GM10248 (cell line): ENCODE measurements at regions not wholly inside any gene's neighbourhood (a gene's known extent, or its start where the extent isn't known, plus 50 kb on each side); places are given as distances from the start of the nearest gene placed in this dataset.

Experiments used
- CTCF ChIA-PET: fragments of 300-600 bp; sonication (Branson Sonifier 250); formaldehyde crosslinking; extraction: SDS; loops from one replicate; lab custom pipeline; 2021; ENCODE audit warnings: antibody characterized with exemption; lab: Yijun Ruan, JAX
- POLR2A ChIA-PET: fragments of 350-650 bp; sonication (Branson Sonifier 250); formaldehyde crosslinking; extraction: SDS; loops from one replicate; lab custom pipeline; 2020; ENCODE audit warnings: antibody characterized with exemption; lab: Yijun Ruan, JAX
- DNase-seq: peaks from one replicate; pipeline ENCODE4 v3.0.0; 2012; ENCODE audit errors: extremely low spot score
- TF ChIP-seq, protein P1 (sequence below): IDR thresholded peaks from 2 replicates; pipeline ENCODE4 v1.5.1; 2012; ENCODE audit warnings: mild to moderate bottlenecking, low read depth; ENCODE audit errors: extremely low read depth, missing control alignments, control extremely low read depth

DNA sequence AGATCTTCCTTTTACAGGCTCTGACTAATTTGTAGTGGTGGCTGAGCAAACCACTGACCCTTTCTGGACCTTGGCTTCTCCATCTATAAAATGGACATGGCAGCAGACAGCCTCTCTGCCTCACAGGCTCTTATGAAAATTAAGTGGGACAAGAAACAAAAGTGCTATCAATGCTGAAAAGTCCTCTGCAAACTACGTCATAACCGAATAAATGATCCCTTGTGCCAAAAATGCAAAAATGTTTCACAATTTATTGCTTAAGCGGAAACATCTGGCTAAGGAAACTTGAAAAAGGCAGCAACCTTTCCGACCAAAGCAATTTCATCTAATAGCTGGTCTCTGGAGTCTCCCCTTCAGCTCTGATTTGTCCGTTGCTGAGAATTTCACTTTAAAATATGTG, 108.5 kb upstream of the PLXNC1 start:
- ChIA-PET POLR2A (no interaction called here), CTCF (no interaction called here)
- DNase-seq: no peak
- TF ChIP-seq, protein P1, sequence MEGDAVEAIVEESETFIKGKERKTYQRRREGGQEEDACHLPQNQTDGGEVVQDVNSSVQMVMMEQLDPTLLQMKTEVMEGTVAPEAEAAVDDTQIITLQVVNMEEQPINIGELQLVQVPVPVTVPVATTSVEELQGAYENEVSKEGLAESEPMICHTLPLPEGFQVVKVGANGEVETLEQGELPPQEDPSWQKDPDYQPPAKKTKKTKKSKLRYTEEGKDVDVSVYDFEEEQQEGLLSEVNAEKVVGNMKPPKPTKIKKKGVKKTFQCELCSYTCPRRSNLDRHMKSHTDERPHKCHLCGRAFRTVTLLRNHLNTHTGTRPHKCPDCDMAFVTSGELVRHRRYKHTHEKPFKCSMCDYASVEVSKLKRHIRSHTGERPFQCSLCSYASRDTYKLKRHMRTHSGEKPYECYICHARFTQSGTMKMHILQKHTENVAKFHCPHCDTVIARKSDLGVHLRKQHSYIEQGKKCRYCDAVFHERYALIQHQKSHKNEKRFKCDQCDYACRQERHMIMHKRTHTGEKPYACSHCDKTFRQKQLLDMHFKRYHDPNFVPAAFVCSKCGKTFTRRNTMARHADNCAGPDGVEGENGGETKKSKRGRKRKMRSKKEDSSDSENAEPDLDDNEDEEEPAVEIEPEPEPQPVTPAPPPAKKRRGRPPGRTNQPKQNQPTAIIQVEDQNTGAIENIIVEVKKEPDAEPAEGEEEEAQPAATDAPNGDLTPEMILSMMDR: no peak

DNA sequence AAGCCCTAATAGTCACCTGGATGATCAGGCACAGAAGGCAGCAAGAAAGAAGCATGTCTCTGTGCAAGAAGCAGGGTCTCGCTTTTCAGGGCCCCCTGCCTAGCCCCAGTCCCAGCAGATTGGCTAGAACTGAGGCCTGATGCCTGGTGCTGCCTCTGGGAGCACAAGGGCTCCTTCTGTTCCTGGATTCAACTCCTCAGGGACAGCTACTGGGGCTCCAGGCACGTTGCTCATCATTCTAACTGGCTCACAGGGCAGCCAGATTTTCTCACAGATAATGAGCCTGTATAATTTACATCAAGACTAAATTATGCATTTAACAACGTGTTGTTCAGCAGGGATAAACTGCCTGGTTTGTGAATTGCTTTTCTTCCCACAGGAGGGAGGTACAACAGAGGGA, 106.5 kb upstream of the PLXNC1 start:
- TF ChIP-seq, protein P1: no peak
- ChIA-PET POLR2A (no interaction called here), CTCF (no interaction called here)
- DNase-seq: no peak

DNA sequence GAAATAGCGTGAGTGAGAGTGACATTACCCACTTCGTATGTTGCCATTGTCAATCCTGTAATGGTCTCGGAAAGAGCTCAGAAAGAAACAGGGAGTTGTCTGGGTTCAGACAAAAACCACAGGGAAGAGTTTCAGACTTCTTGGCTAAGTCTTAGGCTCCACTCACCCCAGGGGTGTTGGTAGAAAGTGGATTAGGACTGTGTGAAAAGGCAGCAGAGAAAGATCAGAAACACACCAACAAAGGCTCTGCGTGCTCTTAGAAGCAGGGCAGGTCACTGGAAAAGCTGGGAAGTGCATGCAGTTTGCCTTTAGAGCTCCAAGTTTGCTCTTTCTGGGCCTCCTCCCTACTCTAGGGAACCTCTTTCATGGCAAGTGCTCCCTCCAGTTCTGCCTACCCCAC, 106.1 kb upstream of the PLXNC1 start:
- ChIA-PET POLR2A (no interaction called here), CTCF (no interaction called here)
- TF ChIP-seq, protein P1: no peak
- DNase-seq: no peak

DNA sequence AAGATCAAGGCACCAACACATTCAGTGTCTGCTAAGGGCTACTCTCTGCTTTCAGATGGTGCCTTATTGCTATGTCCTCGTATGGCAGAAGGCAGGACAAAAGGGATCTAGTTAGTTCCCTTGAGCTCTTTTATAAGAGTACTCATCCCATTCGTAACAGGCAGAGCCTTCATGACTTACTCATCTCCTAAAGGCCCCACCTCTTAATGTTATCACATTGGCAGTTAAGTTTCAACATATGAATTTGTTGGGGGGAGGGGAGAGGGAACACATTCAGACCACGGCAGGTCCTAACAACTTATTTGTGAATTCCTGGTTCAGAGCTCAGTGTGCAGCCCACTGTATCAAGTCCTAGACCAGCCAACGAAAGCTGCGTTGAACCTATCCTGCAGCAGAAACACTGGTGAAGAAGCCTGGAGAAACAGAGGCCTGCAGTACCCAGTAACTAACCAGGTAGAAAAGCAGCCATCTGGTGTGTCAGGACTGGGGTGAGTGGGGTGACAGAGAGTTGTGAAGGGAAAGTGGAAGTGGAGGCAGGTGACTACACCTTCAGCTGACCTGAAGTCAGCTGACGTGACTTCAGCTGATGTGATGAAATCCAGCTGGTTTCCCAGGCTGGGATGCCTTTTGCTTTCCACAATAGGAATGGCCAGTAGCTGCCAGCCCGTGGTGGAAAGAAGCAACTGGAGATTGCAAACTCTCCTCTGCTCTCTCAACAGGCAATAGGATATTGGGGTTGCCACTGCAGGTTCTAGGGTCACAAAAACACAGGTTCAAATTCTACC, 101.6 kb upstream of the PLXNC1 start:
- no peak for DNase-seq
- CTCF ChIA-PET: interaction anchor here (1.0 to 1.7 kb wide), 3 partner anchors 9 to 18 kb away, joined by 3 to 4 read pairs (median 3); no protein-coding TSS in a partner anchor

DNA sequence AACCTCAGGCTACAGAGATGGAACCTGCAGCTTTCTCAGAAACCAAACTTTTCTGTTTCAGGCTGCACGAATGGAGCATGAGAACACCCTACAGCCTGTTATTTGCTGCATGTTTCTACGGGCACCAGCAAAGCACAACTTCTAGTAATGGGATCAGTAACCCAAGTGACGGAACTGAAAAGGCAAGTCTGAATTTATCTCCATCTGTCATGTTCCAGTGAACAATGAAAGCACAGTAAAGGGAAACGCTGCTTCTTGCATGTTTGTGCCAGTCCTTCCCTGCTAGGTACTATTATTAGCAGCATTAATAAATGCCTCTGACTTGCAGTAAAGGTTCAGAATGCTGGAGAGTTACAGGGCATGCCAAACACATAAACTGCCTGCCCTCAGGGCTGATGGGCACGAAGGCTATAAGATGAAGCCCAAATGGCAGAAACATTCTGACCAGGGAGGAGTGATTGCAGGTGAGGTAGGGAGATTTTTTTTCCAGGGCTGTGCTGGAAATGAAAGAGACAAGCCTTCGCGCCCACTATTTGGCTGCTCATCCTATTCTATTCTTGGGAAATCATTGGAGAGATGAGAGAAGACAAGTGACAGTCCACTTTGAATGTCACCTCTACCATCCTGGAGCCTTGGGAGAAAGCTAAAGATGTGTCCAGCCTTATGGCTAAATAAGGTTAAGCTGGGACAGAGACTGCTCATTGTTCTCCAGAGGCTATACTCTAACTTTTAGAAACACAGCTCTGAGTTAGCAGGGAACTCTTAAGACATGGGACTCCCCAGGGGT, 100.4 kb upstream of the PLXNC1 start:
- no peak for DNase-seq
- POLR2A ChIA-PET: interaction anchor here (0.5 kb wide), 1 partner anchor 125 kb away, joined by 3 read pairs; no protein-coding TSS in a partner anchor
- TF ChIP-seq, protein P1: no peak
- CTCF ChIA-PET: interaction anchor here (1.1 to 1.7 kb wide), 2 partner anchors 11 to 17 kb away, joined by 3 to 4 read pairs; no protein-coding TSS in a partner anchor

More for the DNA sequence above, 101.6 kb upstream of the PLXNC1 start:
- TF ChIP-seq, protein P1: no peak
- POLR2A ChIA-PET: no interaction called here

DNA sequence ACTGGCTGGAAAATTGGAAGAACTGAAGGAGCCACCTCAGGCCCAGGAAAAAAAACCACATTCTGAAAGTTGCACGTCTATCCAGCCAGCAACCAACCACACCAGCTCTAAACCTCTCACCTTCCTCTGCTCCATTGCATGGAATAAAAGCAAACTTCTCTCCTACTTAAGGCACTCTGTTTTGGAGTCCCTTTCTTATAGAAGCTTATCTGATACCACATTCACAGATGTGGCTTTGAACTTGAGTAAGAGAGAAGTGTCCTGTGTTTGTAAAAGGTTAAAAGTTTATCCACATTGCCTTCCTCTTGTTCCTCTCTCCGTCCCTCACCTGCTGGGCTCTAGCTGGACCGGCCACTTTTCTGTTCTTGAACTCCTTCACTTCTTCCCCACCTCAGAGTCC, 99.6 kb upstream of the PLXNC1 start:
- POLR2A ChIA-PET: no interaction called here
- CTCF ChIA-PET: interaction anchor here (1.1 kb wide), 1 partner anchor 18 kb away, joined by 4 read pairs; no protein-coding TSS in a partner anchor
- TF ChIP-seq, protein P1: no peak
- no peak for DNase-seq
